PC-9 (cell line): ENCODE measurements at regions not wholly inside any gene's neighbourhood (a gene's known extent, or its start where the extent isn't known, plus 50 kb on each side); places are given as distances from the start of the nearest gene placed in this dataset.
"Not testable (repeated sequence)": the region's sequence is repeated elsewhere in the genome, so short reads cannot be mapped to it uniquely, and the experiment has no call there.

ENCODE experiments used
- BruUV-seq: library from RNA; stranded (reverse); fragments of 400-500 nt; replicated peaks from 2 replicates; lab custom pipeline; 2021; lab: Mats Ljungman, UMichigan
- CTCF ChIA-PET: fragments of 300-600 bp; sonication (Branson Sonifier 250); formaldehyde crosslinking; loops from one replicate; lab custom pipeline; 2022; ENCODE audit warnings: antibody characterized with exemption; lab: Charles Lee
- POLR2A ChIA-PET: fragments of 300-600 bp; sonication (Branson Sonifier 250); formaldehyde crosslinking; loops from one replicate; lab custom pipeline; 2022; ENCODE audit warnings: antibody characterized with exemption; ENCODE audit not compliant: unreplicated experiment; lab: Charles Lee
- DNase-seq, 2 experiments: peaks; one replicate each; pipeline versions ENCODE4 v3.0.0 to v3.0.0-alpha.2; 2015 to 2022; ENCODE audit warnings: mixed read lengths in 1 of 2
- H2AFZ ChIP-seq: fragments of 200-600 bp; sonication (generic); 2 replicates; pipeline ENCODE4 v1.8.1; 2017; ENCODE audit warnings: antibody characterized with exemption
- H3F3A ChIP-seq: fragments of 200-600 bp; sonication (generic); 2 replicates; pipeline ENCODE4 v1.8.1; 2017; ENCODE audit warnings: antibody characterized with exemption, mild to moderate bottlenecking, low read depth; ENCODE audit not compliant: insufficient read depth
- H3K27ac ChIP-seq: fragments of 200-600 bp; sonication (generic); 2 replicates; pipeline ENCODE4 v1.6.1; 2016; ENCODE audit warnings: mixed run types
- H3K27me3 ChIP-seq: fragments of 200-600 bp; sonication (generic); 2 replicates; pipeline ENCODE4 v1.6.1; 2016; ENCODE audit warnings: low read depth, mixed run types; ENCODE audit not compliant: insufficient read depth
- H3K36me3 ChIP-seq: fragments of 200-600 bp; sonication (generic); 2 replicates; pipeline ENCODE4 v1.6.1; 2016; ENCODE audit warnings: low read depth, mixed run types
- H3K4me1 ChIP-seq: fragments of 200-600 bp; sonication (generic); replicated peaks from 2 replicates; pipeline ENCODE4 v1.6.1; 2016; ENCODE audit warnings: mixed run types; ENCODE audit not compliant: insufficient read depth
- H3K4me2 ChIP-seq: fragments of 200-600 bp; sonication (generic); 2 replicates; pipeline ENCODE4 v1.6.1; 2017; ENCODE audit warnings: mixed run types
- H3K4me3 ChIP-seq: fragments of 200-600 bp; sonication (generic); 2 replicates; pipeline ENCODE4 v1.6.1; 2016; ENCODE audit warnings: mixed run types
- H3K79me2 ChIP-seq: fragments of 200-600 bp; sonication (generic); 2 replicates; pipeline ENCODE4 v1.6.1; 2017; ENCODE audit warnings: low read depth, mixed run types
- H3K9me2 ChIP-seq: fragments of 200-600 bp; sonication (generic); 2 replicates; pipeline ENCODE4 v1.8.1; 2017; ENCODE audit warnings: mild to moderate bottlenecking; ENCODE audit not compliant: insufficient read depth
- H3K9me3 ChIP-seq: fragments of 200-600 bp; sonication (generic); 2 replicates; pipeline ENCODE4 v1.8.1; 2016; ENCODE audit warnings: low read depth; ENCODE audit not compliant: insufficient read depth
- H4K20me1 ChIP-seq: fragments of 200-600 bp; sonication (generic); 2 replicates; pipeline ENCODE4 v1.8.1; 2017; ENCODE audit not compliant: insufficient read depth
- EZH2 ChIP-seq: fragments of 200-600 bp; sonication (generic); IDR thresholded peaks from 2 replicates; pipeline ENCODE4 v1.8.0; 2017; ENCODE audit warnings: antibody characterized with exemption, low read depth
- intact Hi-C: fragments of 100-400 bp; cut with micrococcal nuclease; formaldehyde crosslinking; loops from one replicate; pipeline ENCODE4 v1.10.0; 2022; ENCODE audit not compliant: unreplicated experiment
- TF ChIP-seq, protein P1 (sequence below): fragments of 200-600 bp; sonication (generic); conservative IDR thresholded peaks from 2 replicates; pipeline ENCODE4 v1.6.1; 2017; ENCODE audit warnings: mixed run types, antibody characterized with exemption, mild to moderate bottlenecking, moderate library complexity

GRCh38 chr16:9666834-9667480 lies 515.3 kb downstream of the GRIN2A start:
- DNase-seq: no peak
- Histone ChIP-seq H3K27ac (no peak overlapping the region), H2AFZ (no peak overlapping the region), H4K20me1 (no peaks in the 10 kb centered on the region), H3K9me3 (no peaks in the 10 kb centered on the region), H3K27me3 (peaks cover 42% of the 10 kb centered on the region; the same call in 1 of the 2 replicates), H3K4me1 (no peaks in the 10 kb centered on the region), H3K79me2 (no peaks in the 10 kb centered on the region), H3K9me2 (no peaks in the 10 kb centered on the region), H3K36me3 (no peaks in the 10 kb centered on the region), H3F3A (no peaks in the 10 kb centered on the region), H3K4me3 (no peak overlapping the region), H3K4me2 (no peak overlapping the region)
- POLR2A ChIA-PET: no interaction called here
- CTCF ChIA-PET: no interaction called here
- TF ChIP-seq, protein P1, sequence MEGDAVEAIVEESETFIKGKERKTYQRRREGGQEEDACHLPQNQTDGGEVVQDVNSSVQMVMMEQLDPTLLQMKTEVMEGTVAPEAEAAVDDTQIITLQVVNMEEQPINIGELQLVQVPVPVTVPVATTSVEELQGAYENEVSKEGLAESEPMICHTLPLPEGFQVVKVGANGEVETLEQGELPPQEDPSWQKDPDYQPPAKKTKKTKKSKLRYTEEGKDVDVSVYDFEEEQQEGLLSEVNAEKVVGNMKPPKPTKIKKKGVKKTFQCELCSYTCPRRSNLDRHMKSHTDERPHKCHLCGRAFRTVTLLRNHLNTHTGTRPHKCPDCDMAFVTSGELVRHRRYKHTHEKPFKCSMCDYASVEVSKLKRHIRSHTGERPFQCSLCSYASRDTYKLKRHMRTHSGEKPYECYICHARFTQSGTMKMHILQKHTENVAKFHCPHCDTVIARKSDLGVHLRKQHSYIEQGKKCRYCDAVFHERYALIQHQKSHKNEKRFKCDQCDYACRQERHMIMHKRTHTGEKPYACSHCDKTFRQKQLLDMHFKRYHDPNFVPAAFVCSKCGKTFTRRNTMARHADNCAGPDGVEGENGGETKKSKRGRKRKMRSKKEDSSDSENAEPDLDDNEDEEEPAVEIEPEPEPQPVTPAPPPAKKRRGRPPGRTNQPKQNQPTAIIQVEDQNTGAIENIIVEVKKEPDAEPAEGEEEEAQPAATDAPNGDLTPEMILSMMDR: no peak
- TF ChIP-seq EZH2: no peak
- intact Hi-C loops: no loop called here
- BruUV-seq: no TSS peak

DNA sequence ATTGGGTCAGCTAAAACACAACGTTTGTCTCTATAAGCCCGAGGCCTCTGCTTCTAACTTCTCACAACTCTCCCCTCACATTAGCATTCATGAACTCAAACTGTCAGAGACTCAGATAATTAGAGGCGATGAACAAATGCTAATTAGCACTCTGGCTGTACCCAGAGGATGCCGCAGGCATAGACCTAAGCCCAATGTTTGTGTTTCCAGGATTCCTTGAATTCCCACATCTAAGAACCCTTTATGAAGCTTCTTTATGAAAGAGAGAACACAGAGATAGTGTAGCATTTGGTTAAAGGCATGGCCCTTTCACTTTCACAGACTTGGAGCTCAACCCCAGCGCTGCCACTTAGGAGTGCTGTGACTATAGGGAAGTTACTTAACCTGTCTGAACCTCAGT lies 512.2 kb downstream of the GRIN2A start:
- POLR2A ChIA-PET: no interaction called here
- H3F3A ChIP-seq: no peaks in the 10 kb centered on the region
- no peak overlapping the region for H3K4me2 ChIP-seq
- H3K4me1 ChIP-seq: no peaks in the 10 kb centered on the region
- H2AFZ ChIP-seq: no peak overlapping the region
- DNase-seq: no peak
- H3K9me2 ChIP-seq: no peaks in the 10 kb centered on the region
- no TSS peak for BruUV-seq
- H3K36me3 ChIP-seq: no peaks in the 10 kb centered on the region
- H3K27ac ChIP-seq: no peak overlapping the region
- no peaks in the 10 kb centered on the region for H4K20me1 ChIP-seq
- H3K27me3 ChIP-seq: peaks cover 48% of the 10 kb centered on the region; the same call in 1 of the 2 replicates
- intact Hi-C loops: no loop called here
- H3K9me3 ChIP-seq: no peaks in the 10 kb centered on the region
- no peaks in the 10 kb centered on the region for H3K79me2 ChIP-seq
- H3K4me3 ChIP-seq: no peak overlapping the region
- TF ChIP-seq, protein P1: no peak
- TF ChIP-seq EZH2: no peak
- CTCF ChIA-PET: no interaction called here

DNA sequence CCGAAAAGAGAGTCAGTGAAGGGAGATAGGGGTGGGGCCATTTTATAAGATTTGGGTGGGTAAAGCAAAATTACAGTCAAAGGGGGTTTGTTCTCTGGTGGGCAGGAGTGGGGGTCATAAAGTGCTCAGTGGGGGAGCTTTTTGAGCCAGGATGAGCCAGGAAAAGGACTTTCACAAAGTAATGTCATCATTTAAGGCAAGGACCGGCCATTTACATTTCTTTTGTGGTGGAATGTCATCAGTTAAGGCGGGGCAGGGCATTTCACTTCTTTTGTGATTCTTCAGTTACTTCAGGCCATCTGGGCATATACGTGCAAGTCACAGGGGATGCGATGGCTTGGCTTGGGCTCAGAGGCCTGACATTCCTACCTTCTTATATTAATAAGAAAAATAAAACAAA lies 511.6 kb downstream of the GRIN2A start:
- H3K79me2 ChIP-seq, DNase-seq, BruUV-seq, H3F3A ChIP-seq, POLR2A ChIA-PET, H3K4me3 ChIP-seq, H3K9me2 ChIP-seq, H2AFZ ChIP-seq, H3K36me3 ChIP-seq, H3K4me2 ChIP-seq, H3K4me1 ChIP-seq, intact Hi-C loops, CTCF ChIA-PET, H4K20me1 ChIP-seq, H3K9me3 ChIP-seq, H3K27ac ChIP-seq: not testable (repeated sequence)
- peaks cover 54% of the 10 kb centered on the region; the same call in 1 of the 2 replicates for H3K27me3 ChIP-seq

DNA sequence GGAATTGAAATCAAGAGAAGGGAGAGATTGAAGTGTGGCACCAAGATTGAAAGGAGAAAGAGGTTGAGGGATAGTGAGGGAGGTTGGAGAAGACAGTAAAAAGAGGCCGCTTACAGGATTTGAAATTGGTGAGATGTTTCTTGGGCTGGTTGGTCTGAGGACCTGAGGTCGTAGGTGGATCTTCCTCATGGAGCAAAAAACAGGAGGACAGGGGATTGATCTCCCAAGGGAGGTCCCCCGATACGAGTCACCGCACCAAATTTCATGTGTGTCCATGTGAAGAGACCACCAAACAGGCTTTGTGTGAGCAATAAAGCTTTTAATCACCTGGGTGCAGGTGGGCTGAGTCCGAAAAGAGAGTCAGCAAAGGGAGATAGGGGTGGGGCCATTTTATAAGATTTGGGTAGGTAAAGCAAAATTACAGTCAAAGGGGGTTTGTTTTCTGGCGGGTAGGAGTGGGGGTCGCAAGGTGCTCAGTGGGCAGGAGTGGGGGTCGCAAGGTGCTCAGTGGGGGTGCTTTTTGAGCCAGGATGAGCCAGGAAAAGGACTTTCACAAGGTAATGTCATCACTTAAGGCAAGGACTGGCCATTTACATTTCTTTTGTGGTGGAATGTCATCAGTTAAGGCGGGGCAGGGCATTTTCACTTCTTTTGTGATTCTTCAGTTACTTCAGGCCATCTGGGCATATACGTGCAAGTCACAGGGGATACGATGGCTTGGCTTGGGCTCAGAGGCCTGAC lies 505.5 kb downstream of the GRIN2A start:
- CTCF ChIA-PET: not testable (repeated sequence)

More for the DNA sequence above, 505.5 kb downstream of the GRIN2A start:
- H3K79me2 ChIP-seq, intact Hi-C loops, H3K9me3 ChIP-seq, POLR2A ChIA-PET, H3F3A ChIP-seq, DNase-seq, H3K4me3 ChIP-seq, H3K27ac ChIP-seq, H3K4me1 ChIP-seq, H4K20me1 ChIP-seq, BruUV-seq, H3K4me2 ChIP-seq, H3K36me3 ChIP-seq, H2AFZ ChIP-seq, H3K9me2 ChIP-seq: not testable (repeated sequence)
- peaks cover 54% of the 10 kb centered on the region for H3K27me3 ChIP-seq
